Renal cortex interstitium (tissue), 11 donors: ENCODE measurements at regions not wholly inside any gene's neighbourhood (a gene's known extent, or its start where the extent isn't known, plus 50 kb on each side); places are given as distances from the start of the nearest gene placed in this dataset.
"Not testable (repeated sequence)": the region's sequence is repeated elsewhere in the genome, so short reads cannot be mapped to it uniquely, and the experiment has no call there.

Experiments used
- DNase-seq, 11 donors: peaks; one replicate each; pipeline ENCODE4 v3.0.0-alpha.2; 2013; ENCODE audit warnings: low read depth in 9 of 11, low spot score in 4 of 11; ENCODE audit errors: extremely low read depth in 1 of 11

DNA sequence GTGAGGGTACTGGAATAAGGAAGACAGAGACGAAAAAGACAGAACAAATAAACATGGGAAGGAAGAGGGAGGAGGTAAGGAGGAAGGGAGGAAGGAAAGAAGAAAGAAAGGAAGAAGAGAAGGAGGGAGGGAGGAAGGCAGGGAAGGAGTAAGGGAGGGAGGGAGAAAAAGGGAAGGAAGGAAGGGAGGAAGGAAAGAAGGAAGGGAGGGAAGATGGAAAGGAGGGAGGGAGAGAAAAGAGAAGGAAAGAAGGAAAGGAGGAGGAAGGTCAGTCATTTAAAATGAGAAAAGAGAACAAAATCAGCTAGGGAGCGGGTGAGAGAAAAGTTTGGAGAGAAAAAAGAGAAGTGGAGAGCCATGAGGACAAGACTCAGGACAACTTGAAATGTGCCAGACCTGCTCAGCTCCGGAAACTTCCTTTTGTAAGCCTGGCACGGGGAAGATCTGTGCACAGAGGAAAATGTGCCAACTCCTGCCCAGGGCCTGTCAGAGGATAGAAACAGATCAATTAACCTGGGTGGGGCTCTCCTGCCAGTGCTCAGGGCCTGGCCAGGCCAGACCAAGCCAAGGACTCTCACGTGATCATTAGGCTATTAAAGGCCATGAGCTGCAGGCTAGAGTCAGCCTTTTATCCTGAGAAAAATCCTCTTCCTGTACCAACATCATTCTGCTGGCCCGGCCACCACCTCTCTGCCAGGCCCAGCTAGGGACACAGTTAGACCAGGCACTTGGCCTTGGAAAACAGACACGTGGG is 50.1 kb upstream of the BCL6 start:
- DNase-seq = no peak

DNA sequence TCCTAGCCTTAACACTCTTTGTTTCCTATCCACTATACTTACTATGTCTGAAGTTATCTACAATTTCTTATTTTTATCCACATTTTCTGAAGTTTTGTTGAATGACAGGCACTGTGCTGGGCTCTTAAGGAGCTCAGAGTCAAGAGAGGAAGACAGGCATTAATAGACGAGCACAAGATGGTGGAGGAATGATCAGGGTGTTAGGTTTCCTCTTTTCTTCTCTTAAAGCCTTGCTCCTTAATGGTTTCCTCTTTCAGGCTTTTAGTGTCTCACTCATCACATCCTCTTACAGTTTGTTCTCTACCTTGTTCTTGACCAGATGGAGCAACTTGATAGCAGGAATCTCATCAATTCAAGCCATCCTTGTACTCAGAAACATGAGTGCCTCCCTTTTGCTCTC is 52.9 kb upstream of the BCL6 start:
- no peak for DNase-seq

DNA sequence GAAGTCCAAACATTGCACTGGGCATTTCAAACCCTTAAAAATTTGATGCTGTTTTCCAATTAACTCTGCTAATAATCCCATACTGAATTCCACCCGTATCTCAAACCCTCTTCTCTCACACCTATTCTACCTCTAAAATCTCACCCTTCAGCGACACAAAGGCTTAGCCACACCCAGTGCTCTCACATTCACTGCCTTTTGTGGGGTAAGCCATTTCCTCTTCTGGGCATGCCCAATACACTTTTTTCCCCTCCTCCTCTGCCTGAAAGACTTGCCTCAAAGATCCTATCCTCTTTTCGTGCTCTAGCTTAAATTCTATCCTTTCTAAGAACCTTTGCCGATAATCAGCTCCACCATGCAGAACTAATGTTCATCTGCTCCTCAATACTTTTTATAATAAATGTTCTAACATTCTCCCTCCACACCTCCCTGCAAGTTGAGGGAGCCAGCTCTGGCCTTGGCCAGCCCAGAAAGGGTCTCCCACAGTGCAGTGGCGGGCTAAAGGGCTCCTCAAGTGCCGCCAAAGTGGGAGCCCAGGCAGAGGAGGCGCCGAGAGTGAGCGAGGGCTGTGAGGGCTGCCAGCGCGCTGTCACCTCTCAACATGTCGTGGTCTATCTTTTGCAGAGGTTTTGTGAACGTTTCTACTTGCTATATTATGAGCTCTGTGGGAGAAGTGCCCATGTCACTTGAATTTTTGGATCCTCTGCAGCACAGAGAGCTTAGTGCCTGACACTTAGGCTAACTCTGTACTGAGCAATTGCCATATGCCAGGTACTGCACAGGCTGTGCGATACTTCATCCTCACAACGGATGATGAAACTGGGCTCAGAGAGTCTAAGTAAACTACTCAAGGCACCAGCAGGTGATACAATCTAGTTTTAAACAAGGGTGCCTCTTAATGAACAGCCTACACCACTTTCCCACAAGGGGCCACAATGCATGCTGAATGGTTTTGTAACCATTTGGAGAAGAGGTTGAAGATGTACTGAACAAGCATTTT is 53.6 kb upstream of the BCL6 start:
- DNase-seq = no peak

DNA sequence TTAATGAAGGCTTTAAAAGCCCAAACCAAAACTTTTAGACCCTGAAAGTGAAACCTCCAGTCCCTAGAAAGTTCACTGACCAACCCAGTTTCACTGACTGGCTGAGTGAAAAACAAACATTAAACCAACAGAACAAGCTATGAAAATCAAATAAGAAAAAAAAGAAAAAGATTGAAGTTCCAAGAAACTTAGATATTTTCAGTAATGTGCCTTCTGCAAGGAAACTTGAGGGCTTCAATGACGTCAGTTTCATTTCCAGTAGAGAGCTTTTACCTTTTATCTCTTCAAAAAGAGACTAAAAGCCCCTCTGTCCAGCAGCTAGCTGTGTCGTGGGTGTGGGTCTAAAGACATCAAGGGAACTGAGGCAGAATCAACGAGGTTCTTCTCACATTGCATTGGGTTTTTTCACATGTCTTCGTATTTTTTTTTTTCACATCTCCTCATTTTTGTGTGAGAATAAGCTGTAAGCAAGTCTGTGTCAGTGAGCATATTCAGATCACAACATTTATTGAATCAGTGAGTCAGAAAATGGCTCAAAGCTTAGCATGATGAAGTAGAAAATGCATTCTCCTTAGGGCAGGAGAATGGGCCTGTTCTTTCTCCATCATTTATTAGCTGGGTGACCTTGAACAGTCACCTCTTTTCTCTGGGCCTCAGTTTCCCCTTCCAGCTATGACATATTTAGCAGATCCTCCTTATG is 54.8 kb upstream of the BCL6 start:
- DNase-seq = no peak

DNA sequence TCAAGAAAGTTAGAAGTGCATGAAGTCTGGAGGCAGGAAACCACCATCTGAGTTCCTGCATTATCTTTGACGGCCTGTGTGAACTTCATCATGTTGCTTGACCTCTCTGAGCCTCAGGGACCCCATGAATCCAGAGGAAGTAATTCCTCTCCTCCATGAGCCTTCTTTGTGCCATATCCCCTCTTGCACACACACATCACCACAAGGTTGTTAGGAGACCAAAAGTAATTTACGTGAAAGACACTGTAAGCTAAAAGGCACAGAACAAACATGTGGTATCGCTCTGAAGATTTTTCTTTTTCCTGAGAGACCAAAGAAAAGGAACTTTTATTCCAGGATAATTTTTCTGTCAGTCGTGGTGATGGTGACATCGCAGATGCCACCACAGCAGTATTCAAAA is 55.9 kb upstream of the BCL6 start:
- no peak for DNase-seq

DNA sequence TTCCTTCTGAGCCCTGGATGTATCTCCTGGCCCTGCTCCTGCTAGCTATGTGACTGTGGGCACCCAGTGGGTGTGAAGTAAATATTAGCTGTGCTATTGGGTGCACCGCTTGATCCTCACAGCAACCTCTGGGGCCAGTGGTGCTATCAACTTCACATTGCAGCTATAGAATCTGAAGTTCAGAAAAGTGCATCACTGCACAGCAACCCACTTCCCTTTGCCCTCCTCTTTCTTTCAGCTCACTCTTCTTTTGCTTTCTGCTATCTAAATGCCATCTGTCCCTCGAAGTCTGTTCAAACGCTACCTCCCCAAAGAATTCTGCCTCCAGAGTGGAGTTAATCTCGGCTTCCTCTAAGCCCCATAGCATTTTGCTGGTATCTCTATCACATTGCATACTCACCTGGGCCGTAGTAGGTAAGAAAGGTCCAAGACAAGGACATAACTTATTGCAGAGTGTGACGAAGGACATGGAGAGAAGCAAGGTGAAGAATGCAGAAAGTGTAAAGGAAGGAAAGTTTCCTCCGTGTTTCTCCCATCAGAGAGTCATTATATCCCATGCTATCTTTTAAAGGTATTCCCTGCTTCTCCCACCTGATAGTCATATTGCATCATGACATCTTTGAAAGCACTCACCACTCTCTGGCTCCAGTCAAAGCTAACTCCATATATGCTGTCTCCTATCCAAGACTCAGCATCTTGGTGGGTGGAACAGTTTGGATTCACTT is 57.1 kb upstream of the BCL6 start:
- no peak for DNase-seq

DNA sequence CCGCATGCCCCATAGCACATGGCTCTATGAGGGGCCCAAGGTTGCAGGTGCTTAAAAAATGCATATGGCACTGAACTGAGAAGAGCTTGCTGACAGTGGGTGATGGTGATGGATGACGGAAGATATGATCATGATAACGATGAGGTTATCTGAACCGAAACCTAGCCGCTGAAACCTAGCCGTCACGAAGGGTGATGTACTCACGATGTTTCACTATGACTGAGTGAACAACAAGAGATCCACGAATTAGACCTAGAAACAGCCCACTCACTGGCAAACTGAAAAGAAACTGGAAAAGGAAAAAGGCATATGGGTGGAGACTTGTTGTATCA is 57.6 kb upstream of the BCL6 start:
- no peak for DNase-seq

DNA sequence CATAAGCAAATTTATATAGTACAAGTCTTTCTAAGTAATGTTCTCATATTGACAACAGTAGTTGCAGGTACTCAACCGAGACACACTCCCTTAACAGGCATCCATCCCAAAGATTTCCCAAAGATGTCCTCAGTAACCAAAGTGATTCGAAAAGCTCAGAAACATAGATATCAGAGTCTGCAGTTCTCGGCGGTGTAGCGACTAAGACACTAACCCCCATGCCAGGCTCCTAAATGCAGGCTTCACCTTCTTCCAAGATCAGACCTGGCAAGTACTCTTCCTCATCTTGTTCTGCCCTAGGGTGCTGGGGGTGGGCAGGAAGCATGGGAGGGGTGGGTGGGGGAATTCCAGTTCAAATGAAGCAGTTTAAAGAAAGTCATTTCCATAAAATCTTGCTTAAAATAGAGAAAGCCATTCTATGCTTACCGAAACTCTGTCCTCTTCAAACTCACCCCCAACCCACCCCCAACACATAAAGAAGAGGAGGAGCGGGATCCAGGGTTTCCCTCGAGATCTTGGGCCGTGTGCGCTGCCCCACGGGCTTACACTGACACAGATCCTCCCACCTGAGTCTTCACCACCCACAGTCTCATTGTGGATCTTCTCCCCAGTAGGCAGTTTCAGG is 59.0 kb upstream of the BCL6 start:
- no peak for DNase-seq

DNA sequence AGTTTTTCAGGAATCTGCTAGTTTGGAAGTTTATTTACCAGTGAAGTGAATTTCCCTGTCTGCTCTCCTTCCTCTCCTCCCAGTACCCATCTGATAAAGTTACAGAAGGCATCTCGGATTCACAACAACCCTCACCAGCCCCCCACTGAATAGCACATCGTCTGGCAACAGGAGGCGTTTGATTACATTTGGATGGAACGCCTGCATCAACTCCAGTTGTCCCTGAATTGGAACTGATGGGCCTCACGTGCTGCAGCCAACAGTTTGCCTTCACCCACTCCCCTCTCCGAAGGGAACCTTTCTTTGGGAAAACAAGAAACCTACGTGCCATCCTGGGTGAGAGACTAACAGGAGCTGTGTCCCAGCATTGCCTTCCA is 59.5 kb upstream of the BCL6 start:
- no peak for DNase-seq

DNA sequence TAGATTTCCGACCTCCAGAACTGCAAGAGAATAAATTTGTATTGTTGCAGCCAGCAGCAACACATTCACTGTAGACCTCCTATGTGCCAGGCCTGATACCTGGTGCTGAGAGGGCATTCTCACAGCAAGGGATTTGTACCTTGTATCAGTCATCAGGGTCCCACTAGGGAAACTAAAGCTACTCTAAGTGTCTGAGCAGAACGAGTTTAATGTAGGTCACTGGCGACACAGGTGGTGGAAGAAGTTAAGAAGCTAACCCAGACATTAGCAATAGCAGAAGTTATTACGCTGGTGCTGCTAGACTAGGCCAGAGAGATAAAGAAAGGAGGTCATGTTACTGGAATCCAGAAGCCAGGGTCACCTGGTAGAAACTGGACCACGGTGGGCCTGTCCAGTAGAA is 60.5 kb upstream of the BCL6 start:
- no peak for DNase-seq

DNA sequence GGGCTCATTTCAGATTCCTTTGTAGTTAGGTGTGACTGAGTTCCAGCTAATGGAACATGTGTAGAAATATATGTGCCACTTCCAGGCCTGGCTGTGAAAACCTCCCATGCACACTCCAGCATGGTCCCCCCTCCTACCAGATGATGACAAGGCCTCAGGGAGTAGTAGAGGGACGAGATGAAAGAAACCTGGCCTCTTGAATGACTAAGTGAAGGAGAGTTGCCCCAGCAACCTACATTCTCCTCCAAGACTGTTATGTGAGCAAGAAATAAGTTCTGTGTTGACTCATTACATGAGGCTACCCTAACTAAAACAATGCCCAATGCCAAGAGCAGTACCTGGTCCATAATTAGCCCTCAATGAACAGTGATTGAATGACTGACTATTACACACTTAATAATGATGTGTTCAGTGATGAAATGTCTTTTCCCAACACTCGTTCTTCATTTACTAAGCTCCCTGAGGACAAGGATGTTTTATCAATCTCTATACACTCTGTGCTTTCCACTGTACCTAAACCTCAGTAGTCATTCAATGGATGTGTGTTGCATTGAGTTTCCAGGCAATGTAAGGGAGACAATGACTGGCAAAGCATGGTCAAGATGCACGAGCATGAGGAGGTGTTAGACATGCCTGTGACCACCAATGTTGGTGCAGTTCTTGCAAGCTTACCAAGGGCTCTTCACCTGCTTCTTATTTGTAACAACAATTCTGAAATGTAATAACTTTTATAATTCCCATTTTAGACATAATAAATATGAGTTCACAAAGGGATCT is 62.0 kb upstream of the BCL6 start:
- DNase-seq = no peak

DNA sequence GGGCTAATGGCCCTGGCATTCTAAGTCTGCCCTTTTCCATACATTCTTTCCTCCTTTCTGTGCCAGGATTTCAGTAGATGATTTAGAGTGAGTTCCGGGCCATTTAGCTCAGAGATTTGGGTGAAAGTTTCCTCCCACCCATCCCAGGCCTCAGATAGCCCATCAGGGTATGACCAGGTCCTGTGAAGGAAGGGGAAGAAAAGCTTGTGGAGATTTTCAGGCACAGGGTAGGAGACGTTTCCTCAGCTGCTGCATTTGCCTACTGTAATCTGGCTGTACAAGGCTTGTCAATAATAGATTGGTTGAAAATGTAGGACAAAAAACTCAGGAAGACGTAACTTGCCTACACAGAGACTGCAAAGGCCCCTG is 63.2 kb upstream of the BCL6 start:
- DNase-seq = peak in 9 of 11 donors; percentile 24 to 60 (median 36)

DNA sequence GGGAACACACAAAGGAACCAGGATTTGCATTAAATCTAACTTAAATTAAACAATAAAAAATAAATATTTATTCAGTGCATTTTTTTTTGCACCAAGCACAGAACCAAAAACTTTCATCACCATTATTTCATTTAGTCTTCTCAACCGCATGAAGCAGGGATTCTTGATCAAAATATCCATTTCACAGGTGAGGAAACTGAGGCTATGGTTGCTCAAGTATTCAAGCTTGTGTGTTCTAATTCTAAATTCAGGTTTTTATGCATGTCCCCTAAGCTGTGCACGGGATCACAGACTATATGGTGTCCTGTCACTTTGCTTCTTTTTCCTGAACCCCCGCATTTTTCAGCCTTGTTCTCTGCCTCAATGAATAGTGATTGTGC is 64.3 kb upstream of the BCL6 start:
- no peak for DNase-seq

DNA sequence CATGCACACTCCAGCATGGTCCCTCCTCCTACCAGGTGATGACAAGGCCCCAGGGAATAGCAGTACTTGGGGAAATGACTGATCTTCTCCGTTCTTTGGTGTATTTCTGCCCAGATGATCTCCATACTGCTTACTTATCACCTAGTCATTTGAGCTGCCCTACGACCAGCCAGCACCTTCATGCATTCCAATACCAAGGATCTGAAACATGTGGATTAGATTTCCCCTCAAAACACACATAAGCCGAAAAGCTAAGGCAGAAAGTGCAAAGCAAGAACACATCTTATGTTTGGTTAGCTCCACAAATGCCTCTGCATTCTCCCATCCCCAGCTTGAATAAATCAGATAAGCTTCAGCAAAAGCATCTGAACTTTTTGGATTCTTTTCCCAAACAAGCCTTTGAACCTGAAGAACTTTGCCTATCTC is 64.8 kb upstream of the BCL6 start:
- DNase-seq = no peak

DNA sequence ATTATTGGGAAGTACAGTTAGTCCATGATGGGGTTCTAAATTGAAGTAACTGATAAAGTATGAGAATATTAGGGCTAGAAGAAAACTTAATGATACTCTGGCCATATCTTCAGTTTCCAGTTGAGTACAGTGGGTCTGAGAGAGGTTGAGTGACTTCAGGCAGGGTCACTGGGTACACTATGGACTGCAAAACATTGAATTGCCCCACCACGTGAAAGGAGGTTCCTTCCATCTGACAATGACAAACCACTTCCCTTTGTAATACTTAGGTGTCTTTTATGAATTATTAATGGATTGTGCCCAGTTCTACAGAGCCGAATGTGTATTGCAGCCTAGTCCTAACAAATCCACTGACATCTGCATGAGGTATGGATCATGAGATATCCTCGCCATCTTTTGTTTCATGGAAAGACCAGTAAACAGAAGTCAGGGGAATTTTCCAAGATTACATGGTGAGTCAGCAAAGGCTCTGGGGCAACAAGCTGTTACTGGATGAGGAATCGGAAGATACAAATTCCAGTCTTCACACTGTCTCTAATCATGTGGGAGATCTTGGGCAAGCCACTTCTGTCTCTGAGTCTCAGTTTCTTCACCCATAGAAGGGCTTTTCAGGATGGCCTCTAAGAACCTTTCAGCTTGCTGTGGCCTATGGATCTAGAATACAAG is 66.5 kb upstream of the BCL6 start:
- DNase-seq = no peak

DNA sequence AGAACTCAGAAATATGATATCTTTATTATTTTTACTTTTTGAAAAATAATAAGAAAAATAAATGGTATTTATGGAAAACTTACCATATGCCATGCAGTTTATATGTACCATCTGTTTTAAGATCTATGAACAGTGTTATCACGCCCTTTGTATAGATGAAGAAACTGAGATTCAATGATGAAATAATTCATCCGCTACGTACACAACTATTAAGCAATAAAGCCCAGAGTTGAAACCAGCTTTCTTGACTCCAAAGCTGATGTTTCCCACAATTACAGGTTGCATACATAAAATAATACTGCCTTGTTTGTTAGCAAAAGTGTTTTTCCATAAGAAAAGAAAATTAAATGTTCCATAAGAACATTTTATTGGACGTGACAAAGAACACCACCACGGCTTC is 67.2 kb upstream of the BCL6 start:
- no peak for DNase-seq

DNA sequence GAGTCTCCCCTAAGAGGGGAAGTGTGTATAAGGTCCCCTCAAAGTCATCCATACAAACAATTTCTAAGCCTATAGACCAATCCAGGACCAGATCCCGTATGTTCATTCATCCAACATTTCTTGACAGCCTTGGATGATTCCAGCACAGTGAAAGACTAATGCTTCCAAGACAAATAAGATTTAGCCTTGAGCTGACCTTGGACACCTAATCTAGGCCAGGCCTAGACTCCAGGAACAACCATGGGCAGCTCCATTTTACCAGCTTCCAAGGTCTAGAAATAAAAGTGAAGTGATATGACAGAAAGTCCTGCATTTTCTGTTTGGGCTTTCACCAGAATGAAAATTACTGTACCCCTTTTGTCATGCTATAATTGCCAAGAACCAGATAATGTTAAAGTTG is 67.9 kb upstream of the BCL6 start:
- DNase-seq = no peak

DNA sequence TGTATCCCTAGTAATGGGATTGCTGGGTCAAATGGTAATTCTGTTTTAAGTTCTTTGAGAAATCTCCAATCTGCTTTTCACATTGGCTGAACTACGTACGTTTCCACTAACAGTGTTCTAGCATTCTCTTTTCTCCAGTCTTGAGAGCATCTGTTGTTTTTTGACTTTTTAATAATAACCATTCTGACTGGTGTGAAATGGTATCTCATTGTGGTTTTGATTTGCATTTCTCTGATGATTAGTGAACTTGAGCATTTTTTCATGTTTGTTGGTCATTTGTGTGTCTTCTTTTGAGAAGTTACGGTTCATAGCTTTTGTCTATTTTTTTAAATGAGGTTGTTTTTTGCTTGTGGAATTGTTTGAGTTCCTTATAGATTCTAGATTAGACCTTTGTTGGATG is 72.5 kb upstream of the BCL6 start:
- not testable (repeated sequence) for DNase-seq
